Stimulated activated CD4-positive, alpha-beta T cell treated with anti-CD3 and anti-CD28 coated beads, Interleukin-1b, Interleukin-23, amount 100 ng/mL, for 48 hours (primary cell): ENCODE measurements at regions not wholly inside any gene's neighbourhood (a gene's known extent, or its start where the extent isn't known, plus 50 kb on each side); places are given as distances from the start of the nearest gene placed in this dataset.

Experiments
- DNase-seq: peaks from one replicate; pipeline ENCODE4 v3.0.0-alpha.2; 2020

- no peak for DNase-seq
Measured at GRCh38 chr1:208421486-208421885, 177.3 kb upstream of the PLXNA2 start.

GRCh38 chr1:208423526-208423925 is 179.3 kb upstream of the PLXNA2 start:
- no peak for DNase-seq

DNA sequence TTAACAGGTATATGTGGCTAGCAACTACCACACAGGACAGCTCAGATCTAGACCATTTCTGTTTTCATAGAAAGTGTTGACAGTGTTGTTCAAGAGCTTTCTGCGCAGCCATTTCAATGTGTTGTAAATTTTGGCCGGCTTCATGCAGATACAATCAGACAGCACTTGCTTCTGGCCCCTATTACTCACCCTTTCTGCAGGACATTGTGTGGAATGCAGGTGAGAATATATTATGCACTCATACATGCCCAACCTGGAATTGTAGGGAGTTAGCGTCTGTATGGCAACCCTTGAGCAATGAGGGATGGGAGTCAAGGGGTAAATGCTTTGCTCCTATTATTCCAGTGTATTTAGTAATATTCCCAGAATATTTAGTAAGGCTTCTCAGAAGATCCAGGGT is 180.9 kb upstream of the PLXNA2 start:
- DNase-seq, result no peak

- DNase-seq, result no peak
Measured at GRCh38 chr1:208430220-208430619, 186.0 kb upstream of the PLXNA2 start.

- no peak for DNase-seq
Measured at GRCh38 chr1:208431721-208432120, 187.5 kb upstream of the PLXNA2 start.

GRCh38 chr1:208432346-208432745 is 188.2 kb upstream of the PLXNA2 start:
- no peak for DNase-seq

DNA sequence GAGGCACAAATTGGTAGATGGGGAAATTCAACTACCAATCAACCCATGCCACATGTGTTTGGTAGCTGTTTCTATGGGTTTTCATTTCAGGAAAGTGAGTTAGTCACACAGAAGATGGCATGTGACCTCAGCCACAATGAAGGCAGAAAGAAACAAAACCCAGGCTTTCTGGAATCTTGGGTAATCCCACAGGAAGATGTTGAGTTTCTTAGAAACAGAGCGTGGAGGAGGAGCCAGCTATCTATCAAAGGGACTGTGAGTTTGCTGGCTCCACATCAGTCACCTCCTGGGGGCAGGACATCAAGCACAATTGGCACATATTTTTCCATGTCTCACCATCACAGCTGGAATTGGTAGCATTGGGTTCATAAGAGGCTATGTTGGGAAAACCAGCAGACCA is 188.9 kb upstream of the PLXNA2 start:
- no peak for DNase-seq

DNA sequence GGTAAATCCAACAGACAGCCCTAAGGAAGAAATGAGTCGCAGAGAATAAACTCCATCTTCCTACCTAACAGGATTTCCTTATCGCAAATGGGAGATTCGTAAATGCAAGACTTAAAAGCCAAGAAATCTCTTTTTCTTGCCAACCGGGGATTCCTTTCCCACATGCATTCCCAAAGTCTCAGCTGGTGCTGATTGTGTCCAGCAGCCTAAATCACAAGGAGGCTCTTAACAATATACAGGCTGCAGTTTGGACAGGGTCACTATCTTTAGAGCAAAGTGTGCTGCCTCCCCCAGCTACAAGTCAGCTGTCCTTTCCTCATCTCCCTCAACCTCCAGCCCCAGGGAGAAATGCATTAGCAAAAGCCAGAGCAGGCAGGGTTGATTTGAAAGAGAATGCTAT is 189.8 kb upstream of the PLXNA2 start:
- DNase-seq, result no peak

DNA sequence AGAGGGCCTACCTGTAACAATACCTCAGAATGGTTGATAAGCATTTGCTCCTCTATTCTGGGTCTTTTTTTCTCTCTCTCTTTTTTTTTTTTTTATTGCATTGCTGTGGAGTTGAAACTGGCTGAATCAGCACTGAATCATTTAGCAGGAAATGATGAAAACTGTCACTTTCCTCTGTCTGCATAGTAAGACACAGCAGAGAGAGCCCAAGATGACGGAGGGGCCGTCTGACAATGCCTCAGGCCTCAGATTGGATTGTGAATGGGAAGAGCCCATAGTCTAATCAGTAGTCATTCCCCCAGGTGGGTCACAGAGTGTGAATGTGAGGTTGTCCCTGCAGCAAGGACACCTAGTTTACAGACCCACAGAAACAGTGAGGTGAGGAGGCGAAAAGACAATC is 193.2 kb upstream of the PLXNA2 start:
- DNase-seq, result peak; percentile 19

GRCh38 chr1:208438112-208438699 is 194.0 kb upstream of the PLXNA2 start:
- DNase-seq, result no peak

DNA sequence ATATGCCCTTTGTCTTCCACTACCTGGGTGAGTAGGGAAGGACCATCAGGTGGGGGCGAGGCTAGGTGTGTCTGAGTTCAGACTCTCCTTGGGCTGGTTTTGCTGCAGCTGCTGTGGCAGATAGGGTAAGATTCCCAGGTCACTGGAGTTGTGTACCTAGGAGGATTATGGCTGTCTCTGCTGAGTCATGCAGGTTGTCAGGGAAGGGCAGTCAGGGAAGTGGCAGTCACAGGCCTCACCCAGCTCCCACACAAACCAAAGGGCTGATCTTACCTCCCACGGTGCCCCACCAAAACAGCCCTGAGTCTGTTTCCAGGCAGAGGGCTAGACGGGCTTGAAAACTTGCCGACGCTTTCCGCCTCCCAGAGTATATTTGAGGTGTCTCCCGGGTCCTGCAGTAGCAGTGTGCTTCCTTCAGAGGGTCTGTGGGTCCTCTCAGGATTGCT is 201.6 kb upstream of the PLXNA2 start:
- no peak for DNase-seq

GRCh38 chr1:208446271-208446691 is 202.1 kb upstream of the PLXNA2 start:
- DNase-seq, result no peak

- no peak for DNase-seq
Measured at GRCh38 chr1:208448425-208448824, 204.2 kb upstream of the PLXNA2 start.

DNA sequence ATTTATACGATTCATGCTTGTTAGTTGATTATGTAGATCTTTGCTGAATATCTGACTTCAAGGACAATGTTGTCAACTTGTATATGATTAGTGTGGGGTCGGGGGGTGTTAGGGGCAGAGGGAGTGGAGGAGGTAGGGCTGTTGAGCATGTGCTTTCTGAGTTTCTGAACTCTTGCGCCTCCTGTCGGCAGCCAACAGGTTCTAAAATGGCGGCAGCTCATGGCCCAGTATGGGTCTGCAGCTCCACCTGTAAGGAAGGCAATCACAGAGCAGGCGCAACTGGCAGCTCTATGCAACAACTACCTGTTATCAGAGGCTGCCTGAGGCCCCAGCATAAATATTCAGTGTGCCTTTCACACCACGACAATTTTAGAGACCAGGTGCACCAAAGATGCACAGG is 205.8 kb upstream of the PLXNA2 start:
- no peak for DNase-seq

DNA sequence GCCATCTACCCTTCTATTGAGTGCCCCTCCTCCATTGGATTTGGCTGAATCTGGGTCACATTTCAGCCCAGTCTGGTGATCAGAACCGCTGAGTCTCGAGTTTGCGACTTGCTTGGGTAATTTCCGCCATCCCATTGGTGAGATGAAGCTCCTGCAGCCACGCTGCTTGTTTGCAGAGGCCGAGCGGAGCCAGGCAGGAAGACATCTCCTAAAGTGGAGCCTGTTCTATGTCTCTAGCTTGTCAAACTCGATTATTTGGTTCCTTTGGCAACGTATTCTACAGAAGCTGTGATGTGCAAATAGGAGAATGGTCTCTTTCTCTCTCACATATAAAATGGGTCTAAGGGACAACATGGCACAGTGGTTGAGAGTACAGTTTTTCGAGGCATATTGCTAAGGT is 206.8 kb upstream of the PLXNA2 start:
- no peak for DNase-seq

DNA sequence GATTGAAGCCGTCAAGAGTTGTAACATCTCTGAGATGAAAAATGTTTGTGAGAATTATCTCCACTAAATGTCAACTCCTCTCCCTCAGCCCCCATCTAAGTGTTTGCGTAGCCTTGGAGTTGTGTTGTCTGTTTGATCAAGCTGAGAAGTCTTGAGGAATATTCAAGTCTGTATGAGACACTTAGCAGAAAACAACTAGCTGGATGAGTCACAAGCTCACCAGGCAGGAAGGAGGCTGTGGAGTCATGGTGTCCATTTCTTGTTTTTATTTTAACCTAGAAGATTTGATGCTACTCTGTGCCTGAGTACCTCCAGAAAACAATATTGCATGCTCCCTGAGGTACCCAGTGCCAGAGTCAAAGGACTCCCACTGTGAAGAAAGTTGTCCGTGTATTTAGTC is 211.6 kb upstream of the PLXNA2 start:
- DNase-seq, result no peak

- no peak for DNase-seq
Measured at GRCh38 chr1:208456487-208456886, 212.3 kb upstream of the PLXNA2 start.

DNA sequence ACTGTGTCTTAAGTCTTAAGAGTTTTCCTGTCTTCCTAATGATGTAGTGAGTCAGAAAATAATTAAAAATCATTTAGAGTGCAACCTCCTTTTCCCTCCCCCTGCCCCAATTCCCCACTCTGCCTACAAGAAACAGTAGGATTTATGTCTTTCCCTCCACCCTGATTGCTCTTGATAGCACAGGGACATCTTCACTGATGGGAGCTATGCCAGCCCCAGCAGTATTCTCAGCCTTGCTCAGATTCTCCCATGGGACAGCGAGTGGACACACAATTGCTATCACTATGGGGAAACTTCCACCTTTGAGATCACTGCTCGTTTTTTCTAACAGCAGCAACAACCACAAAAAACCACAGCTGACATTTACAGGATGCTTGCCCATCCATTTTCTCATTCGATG is 216.6 kb upstream of the PLXNA2 start:
- DNase-seq, result no peak

GRCh38 chr1:208461680-208462079 is 217.5 kb upstream of the PLXNA2 start:
- DNase-seq, result no peak

- DNase-seq, result no peak
Measured at GRCh38 chr1:208462761-208463160, 218.6 kb upstream of the PLXNA2 start.

- no peak for DNase-seq
Measured at GRCh38 chr1:208465266-208465665, 221.1 kb upstream of the PLXNA2 start.

DNA sequence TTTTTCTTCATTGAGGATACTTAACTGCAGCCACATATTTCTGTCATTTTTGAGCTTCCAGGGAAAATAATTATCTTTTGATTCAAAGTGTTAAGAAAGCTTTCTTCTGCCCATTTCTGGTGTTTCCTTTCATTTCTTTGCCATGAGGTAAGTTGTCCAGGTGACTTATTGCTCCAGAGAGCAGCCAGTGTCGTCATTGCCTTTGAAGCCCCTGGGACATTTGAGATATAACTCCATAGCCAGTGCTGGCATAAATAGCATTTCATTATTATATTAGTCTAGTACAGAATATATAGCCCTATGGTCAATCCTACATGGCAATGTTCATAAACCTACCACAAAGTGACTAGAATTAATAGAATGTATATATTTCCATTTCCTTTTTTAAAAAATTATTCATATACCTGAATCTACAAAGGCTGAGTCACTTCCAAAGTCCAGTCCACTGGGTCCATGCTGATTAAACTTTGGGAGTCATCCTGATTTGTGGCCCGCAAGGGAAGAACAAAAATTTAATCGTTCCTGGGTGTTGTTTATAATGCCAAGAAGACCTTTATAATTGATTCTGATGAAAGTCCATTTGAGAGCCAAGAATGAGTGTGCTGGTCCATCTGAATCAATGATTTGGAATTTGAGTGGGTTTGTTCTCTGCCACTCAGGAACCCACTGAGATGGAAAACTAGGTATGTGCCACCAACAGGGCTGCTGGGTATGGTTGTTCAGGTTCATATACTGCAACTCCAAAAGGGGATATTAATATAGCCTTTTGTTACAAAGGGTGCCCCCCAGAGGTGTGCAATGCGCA is 221.8 kb upstream of the PLXNA2 start:
- no peak for DNase-seq

DNA sequence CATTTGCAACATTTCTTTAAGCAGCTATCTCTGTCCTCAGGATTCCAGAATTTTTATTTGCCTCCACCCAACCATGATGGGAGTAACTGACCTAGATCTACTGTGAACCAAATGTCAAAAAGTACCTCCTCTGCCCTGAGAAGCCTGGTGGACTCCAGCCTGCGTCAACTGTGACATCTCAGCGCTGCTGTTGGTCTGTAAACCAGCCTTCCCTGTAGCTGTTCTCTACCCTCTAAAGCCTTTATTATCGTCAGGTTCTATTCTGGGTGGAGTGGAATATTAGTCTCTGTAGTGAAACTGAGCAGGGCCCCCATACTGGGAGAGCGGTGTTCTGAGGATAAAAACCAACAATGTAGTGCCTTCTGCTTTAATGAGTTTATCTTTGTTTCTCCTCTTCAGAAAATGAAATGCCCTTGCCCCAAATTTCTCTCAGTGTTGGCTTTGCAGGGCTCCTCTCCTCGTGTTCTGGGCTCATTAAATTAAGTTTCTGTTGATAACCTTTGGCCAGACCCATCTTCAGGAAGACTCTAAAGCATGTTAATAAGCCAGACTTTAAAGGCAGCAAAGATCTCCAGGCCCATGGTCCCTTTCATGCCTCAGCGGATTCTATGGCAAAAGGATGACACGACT is 223.1 kb upstream of the PLXNA2 start:
- no peak for DNase-seq

DNA sequence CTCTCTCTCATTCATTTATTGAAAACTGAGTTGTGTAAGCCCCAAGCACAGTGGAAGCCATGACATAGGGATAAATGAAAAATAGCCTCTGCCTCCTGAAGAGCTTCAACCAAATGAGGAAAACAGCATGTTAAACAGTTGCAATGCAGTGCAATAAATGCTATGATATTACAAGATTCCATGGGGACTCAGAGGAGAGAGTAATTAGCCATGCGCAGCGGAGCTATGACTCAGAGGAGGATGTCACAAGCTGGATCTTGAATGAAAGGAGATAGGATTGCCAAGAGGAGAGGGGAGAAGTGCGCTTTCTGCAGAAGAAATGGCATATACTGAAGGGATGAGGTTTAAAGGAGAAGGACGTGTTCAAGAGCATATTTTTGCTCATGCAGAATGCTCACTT is 231.3 kb upstream of the PLXNA2 start:
- no peak for DNase-seq
